Bronchial epithelial cell (primary cell): ENCODE measurements at regions not wholly inside any gene's neighbourhood (a gene's known extent, or its start where the extent isn't known, plus 50 kb on each side); places are given as distances from the start of the nearest gene placed in this dataset.
A peak's percentile ranks its signal among the peaks of the same experiment; 100 is the strongest.

Experiments used
- DNase-seq: peaks from one replicate; pipeline ENCODE4 v3.0.0-alpha.2; 2010; ENCODE audit warnings: low read depth
- FAIRE-seq: peaks from 2 replicates; lab custom pipeline; 2011; peaks lifted over from hg19 to GRCh38; lab: Jason Lieb, UNC
- H3K27me3 ChIP-seq: 2 replicates; pipeline ENCODE4 v1.5.1; 2011; ENCODE audit warnings: low read length; ENCODE audit not compliant: control insufficient read depth, insufficient read depth
- H3K36me3 ChIP-seq: 2 replicates; pipeline ENCODE4 v1.5.1; 2011; ENCODE audit warnings: low read length; ENCODE audit not compliant: control insufficient read depth, insufficient read depth
- H3K4me3 ChIP-seq: 2 replicates; pipeline ENCODE4 v1.5.1; 2011; ENCODE audit warnings: mild to moderate bottlenecking, low read depth, low read length, control low read depth
- TF ChIP-seq, protein P1 (sequence below): IDR thresholded peaks from 2 replicates; pipeline ENCODE4 v1.5.1; 2011; ENCODE audit warnings: mild to moderate bottlenecking, moderate library complexity, low read length, control low read depth, inconsistent platforms; ENCODE audit not compliant: insufficient read depth, severe bottlenecking

- DNase-seq = no peak
- Histone ChIP-seq H3K36me3 (no peaks in the 10 kb centered on the region), H3K4me3 (no peak overlapping the region), H3K27me3 (peaks cover 2% of the 10 kb centered on the region)
- FAIRE-seq = no peak
- TF ChIP-seq, protein P1, sequence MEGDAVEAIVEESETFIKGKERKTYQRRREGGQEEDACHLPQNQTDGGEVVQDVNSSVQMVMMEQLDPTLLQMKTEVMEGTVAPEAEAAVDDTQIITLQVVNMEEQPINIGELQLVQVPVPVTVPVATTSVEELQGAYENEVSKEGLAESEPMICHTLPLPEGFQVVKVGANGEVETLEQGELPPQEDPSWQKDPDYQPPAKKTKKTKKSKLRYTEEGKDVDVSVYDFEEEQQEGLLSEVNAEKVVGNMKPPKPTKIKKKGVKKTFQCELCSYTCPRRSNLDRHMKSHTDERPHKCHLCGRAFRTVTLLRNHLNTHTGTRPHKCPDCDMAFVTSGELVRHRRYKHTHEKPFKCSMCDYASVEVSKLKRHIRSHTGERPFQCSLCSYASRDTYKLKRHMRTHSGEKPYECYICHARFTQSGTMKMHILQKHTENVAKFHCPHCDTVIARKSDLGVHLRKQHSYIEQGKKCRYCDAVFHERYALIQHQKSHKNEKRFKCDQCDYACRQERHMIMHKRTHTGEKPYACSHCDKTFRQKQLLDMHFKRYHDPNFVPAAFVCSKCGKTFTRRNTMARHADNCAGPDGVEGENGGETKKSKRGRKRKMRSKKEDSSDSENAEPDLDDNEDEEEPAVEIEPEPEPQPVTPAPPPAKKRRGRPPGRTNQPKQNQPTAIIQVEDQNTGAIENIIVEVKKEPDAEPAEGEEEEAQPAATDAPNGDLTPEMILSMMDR = no peak
Observed at GRCh38 chr18:26729449-26729848, 136.1 kb downstream of the AQP4 start.

- no peak overlapping the region for H3K4me3 ChIP-seq
- TF ChIP-seq, protein P1 = no peak
Observed at GRCh38 chr18:26729008-26729407, 136.5 kb downstream of the AQP4 start.

DNA sequence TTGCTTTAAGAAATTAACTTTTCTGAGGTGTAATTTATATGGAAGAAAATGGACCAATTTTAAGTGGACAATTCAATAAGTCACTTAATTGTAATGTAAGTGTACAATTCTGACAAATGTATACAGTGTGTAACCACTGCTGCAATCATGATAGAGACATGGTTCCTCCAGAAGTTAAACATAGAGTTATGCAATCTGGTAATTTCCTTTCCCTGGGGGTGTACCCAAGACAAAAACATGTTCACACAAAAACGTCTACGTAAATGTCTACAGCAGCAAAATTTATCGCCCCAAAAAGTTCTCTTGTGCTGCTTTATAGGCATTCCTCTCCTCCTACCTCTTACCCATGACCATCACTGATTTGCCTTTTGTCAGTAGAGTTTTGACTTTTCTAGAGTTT is 141.5 kb downstream of the AQP4 start:
- Histone ChIP-seq H3K27me3 (no peaks in the 10 kb centered on the region), H3K36me3 (no peaks in the 10 kb centered on the region), H3K4me3 (no peak overlapping the region)
- DNase-seq (peak; percentile 62), FAIRE-seq (no peak)
- TF ChIP-seq, protein P1 = no peak

More at GRCh38 chr18:26729008-26729407, 136.5 kb downstream of the AQP4 start:
- FAIRE-seq (peak; percentile 52), DNase-seq (no peak)
- Histone ChIP-seq H3K36me3 (no peaks in the 10 kb centered on the region), H3K27me3 (peaks cover 2% of the 10 kb centered on the region)

DNA sequence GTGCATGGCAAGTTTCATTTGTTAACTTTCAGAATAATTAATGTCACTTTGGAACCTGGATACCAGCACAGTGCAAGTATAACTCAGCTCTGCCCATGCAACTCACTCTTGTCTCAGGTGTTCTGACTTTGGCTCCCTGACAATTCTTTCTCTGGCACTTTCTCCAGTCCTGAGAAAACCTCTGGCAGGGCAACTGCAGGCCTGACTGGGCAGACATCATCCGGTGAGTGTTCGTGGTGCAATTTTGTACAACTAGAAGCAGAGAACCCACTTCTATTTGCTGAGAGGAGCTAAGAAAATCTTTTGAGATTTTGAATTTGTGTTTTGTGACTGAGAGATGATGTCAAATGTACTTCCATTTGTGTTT is 143.0 kb downstream of the AQP4 start:
- FAIRE-seq (no peak), DNase-seq (peak; percentile 28)
- no peaks in the 10 kb centered on the region for H3K27me3 ChIP-seq

DNA sequence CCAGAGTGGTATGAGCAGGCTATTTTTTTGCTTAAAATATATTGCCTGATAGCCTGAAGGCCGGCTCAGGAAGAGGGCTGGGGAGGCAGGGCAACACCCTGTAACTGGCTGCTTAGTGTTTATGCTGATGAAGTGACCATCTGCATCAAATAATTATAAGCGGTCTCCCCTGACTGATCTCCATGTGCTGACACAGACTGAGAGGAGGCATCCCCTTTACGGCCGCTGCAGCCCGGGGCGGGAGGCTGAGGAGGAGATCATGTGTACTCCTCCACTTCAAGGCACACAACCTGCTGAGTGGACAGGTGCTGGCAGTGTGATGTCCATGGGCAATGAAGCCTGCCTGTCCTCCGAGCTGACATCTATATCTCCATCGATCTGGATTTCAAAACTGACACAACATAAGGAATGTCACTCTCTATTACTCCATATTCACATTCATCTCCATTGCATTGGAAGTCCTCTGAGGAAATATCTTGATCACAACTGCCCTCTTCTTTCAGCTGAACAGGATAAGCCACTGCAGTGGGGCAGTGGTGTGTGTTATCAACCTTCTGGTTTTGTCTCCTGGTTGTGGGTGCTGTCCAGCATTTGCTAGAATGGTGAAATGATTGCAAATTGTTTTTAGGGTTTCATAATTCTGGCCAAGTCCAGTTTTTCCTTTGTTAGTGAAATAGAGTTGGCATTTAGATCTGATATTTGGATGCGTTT is 143.5 kb downstream of the AQP4 start:
- Histone ChIP-seq H3K36me3 (no peaks in the 10 kb centered on the region), H3K4me3 (no peak overlapping the region), H3K27me3 (no peaks in the 10 kb centered on the region)
- FAIRE-seq = no peak
- TF ChIP-seq, protein P1 = no peak
- no peak for DNase-seq

More for the DNA sequence above, 143.0 kb downstream of the AQP4 start:
- H3K4me3 ChIP-seq = no peak overlapping the region
- TF ChIP-seq, protein P1 = no peak
- no peaks in the 10 kb centered on the region for H3K36me3 ChIP-seq

DNA sequence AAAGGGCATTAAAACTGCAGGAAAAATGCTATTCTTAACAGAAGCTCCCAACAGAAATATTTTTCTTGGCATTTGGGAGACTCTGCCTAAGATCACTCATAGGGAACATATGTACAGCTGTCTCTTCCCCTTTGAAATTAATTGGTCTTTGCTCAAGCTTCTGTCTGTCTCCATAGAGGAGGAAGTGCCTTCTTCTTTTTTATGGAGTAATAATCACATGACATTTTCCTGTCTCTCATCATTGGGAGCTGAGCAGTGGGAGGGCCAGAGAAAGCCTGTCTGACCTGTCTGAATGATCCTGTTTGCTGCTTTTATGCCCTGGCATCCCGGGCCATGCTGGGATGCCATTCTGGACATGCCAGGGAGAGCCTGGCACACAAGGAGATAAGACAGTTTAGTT is 145.6 kb downstream of the AQP4 start:
- FAIRE-seq = no peak
- no peak for DNase-seq

More for the DNA sequence above, 145.6 kb downstream of the AQP4 start:
- TF ChIP-seq, protein P1 = no peak
- Histone ChIP-seq H3K27me3 (no peaks in the 10 kb centered on the region), H3K36me3 (no peaks in the 10 kb centered on the region), H3K4me3 (no peak overlapping the region)
